BLaER1 (cell line): ENCODE measurements at regions not wholly inside any gene's neighbourhood (a gene's known extent, or its start where the extent isn't known, plus 50 kb on each side); places are given as distances from the start of the nearest gene placed in this dataset.
"Not testable (repeated sequence)": the region's sequence is repeated elsewhere in the genome, so short reads cannot be mapped to it uniquely, and the experiment has no call there.

ENCODE experiments used
- H3K27ac ChIP-seq: shearing (Covaris generic); formaldehyde crosslinking; 2 replicates; pipeline ENCODE4 v1.8.1; 2022
- H3K27me3 ChIP-seq: shearing (Covaris generic); formaldehyde crosslinking; 2 replicates; pipeline ENCODE4 v1.8.1; 2022
- H3K36me3 ChIP-seq: shearing (Covaris generic); formaldehyde crosslinking; 2 replicates; pipeline ENCODE4 v1.8.1; 2022
- H3K4me1 ChIP-seq: shearing (Covaris generic); formaldehyde crosslinking; 2 replicates; pipeline ENCODE4 v1.8.1; 2022
- H3K4me2 ChIP-seq: shearing (Covaris generic); formaldehyde crosslinking; 2 replicates; pipeline ENCODE4 v1.8.1; 2022
- H3K4me3 ChIP-seq: shearing (Covaris generic); formaldehyde crosslinking; 2 replicates; pipeline ENCODE4 v1.8.1; 2022
- H3K9ac ChIP-seq: shearing (Covaris generic); formaldehyde crosslinking; 2 replicates; pipeline ENCODE4 v1.8.1; 2022
- H3K9me3 ChIP-seq: shearing (Covaris generic); formaldehyde crosslinking; 2 replicates; pipeline ENCODE4 v1.8.1; 2022
- H4K20me1 ChIP-seq: shearing (Covaris generic); formaldehyde crosslinking; 2 replicates; pipeline ENCODE4 v1.8.1; 2022
- Cebpa-rat ChIP-seq: shearing (Covaris generic); IDR thresholded peaks from 2 replicates; pipeline ENCODE4 v1.8.1; 2022

DNA sequence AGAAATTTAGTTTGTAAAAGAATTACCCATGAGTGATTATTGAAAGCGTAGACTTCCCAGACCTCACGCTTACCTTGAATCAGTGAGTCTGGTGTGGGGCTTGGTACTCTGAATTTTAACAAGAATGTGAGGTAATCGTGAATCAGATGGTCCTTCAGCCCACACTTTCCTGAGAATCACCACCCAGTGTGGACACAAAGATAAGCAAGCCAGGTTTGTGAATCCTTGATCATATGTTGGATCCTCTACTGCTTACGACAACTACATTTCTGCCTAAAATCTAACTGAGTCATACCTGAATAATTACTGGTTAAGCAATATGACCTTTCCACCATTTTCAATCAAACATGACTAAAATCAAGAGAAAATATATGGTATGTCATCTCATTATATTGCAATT is 589.3 kb downstream of the TFAP2A start:
- no peaks in the 10 kb centered on the region for H3K9me3 ChIP-seq
- H3K9ac ChIP-seq = no peak overlapping the region
- TF ChIP-seq Cebpa-rat = no peak
- no peaks in the 10 kb centered on the region for H3K36me3 ChIP-seq
- no peaks in the 10 kb centered on the region for H4K20me1 ChIP-seq
- H3K4me3 ChIP-seq = no peak overlapping the region
- H3K4me2 ChIP-seq = no peak overlapping the region
- no peaks in the 10 kb centered on the region for H3K27me3 ChIP-seq
- H3K4me1 ChIP-seq = no peaks in the 10 kb centered on the region
- H3K27ac ChIP-seq = no peak overlapping the region

DNA sequence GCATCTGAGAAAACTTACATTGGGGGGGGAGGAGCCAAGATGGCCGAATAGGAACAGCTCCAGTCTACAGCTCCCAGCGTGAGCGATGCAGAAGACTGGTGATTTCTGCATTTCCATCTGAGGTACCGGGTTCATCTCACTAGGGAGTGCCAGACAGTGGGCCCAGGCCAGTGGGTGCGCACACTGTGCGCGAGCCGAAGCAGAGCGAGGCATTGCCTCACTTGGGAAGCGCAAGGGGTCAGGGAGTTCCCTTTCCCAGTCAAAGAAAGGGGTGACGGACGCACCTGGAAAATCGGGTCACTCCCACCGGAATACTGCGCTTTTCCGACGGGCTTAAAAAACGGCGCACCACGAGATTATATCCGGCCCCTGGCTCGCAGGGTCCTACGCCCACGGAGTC is 604.1 kb downstream of the TFAP2A start:
- H3K36me3 ChIP-seq, H3K4me3 ChIP-seq, H3K4me2 ChIP-seq, H3K27ac ChIP-seq, H3K4me1 ChIP-seq, H3K27me3 ChIP-seq, H4K20me1 ChIP-seq, H3K9me3 ChIP-seq, H3K9ac ChIP-seq: not testable (repeated sequence)

DNA sequence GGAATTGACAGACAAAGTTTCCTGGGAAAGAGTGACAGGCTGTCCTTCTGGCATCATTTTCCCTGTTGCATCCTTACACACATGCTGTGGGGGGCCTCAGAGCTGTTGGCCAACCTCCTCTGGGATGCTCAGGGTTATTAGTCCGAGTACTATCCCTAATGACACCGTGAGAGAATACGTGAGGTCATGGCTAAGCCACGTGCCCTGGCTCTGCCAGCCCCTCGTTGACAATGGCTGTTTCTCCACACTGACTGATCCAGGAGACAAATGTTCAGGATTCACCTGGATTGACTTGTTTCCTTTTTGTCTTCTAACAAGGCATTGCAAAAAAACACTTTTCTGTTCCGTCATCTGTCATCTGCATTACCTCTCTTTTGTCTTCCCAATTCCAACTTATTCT is 604.6 kb downstream of the TFAP2A start:
- Histone ChIP-seq H3K27ac (no peak overlapping the region), H3K4me2 (no peak overlapping the region), H3K4me1 (peaks cover 4% of the 10 kb centered on the region; the same call in 1 of the 2 replicates), H3K9ac (no peak overlapping the region), H4K20me1 (no peaks in the 10 kb centered on the region), H3K27me3 (no peaks in the 10 kb centered on the region), H3K36me3 (no peaks in the 10 kb centered on the region), H3K9me3 (no peaks in the 10 kb centered on the region), H3K4me3 (no peak overlapping the region)
- no peak for TF ChIP-seq Cebpa-rat

DNA sequence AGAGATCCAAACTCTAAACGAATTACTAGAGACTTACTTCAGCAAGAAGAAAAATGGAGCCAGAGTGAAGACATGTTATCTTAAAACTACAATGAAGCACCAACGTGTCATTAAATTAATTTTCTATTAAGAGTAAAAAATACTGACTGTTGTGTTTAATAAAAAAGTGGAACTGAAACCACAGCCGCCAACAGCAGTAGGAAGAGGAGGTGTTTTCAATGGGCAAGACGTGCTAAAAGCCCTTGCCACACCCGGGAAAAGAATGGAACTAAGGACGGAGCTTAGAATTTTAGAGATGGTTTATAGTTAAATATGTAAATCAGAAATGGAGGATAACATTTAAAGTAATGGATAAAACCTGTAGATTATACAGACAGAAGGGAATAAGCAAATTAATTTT is 608.7 kb downstream of the TFAP2A start:
- Histone ChIP-seq H3K4me3 (no peak overlapping the region), H3K9ac (no peak overlapping the region), H3K27ac (no peak overlapping the region), H3K4me2 (no peak overlapping the region), H3K9me3 (no peaks in the 10 kb centered on the region), H3K4me1 (peaks cover 4% of the 10 kb centered on the region; the same call in 1 of the 2 replicates), H3K27me3 (no peaks in the 10 kb centered on the region), H4K20me1 (no peaks in the 10 kb centered on the region), H3K36me3 (no peaks in the 10 kb centered on the region)
- no peak for TF ChIP-seq Cebpa-rat

DNA sequence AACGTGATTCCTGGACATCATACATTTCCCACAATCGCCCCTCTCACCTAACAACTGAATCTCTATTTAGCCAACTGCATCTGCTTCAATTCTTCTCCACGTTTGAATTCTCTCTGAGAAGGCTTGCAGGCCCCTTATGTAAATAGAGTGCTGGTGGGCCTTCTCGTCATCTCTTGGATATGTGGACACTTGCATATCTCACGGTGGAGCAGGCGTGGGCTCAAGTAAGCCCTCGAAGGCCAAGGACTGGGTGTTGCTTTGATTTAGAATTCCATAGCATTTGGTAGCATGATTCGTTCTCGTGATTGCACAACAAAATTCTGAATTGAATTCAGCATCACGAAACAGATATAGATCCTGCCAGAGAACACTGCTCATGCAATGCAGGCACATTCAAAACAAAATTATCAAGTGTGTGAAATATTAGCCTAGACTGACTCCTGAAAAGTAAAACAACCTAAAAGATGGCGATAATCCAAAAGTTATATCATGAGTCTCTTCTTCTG is 613.6 kb downstream of the TFAP2A start:
- no peaks in the 10 kb centered on the region for H3K9me3 ChIP-seq
- 0 out of 2 replicates have a peak, but pooled peaks have one; percentile 20 for TF ChIP-seq Cebpa-rat
- H3K9ac ChIP-seq = no peak overlapping the region
- H3K27ac ChIP-seq = no peak overlapping the region
- H3K4me2 ChIP-seq = no peak overlapping the region
- no peaks in the 10 kb centered on the region for H3K27me3 ChIP-seq
- peaks cover 4% of the 10 kb centered on the region; the same call in 1 of the 2 replicates for H3K4me1 ChIP-seq
- H3K36me3 ChIP-seq = no peaks in the 10 kb centered on the region
- no peaks in the 10 kb centered on the region for H4K20me1 ChIP-seq
- no peak overlapping the region for H3K4me3 ChIP-seq

DNA sequence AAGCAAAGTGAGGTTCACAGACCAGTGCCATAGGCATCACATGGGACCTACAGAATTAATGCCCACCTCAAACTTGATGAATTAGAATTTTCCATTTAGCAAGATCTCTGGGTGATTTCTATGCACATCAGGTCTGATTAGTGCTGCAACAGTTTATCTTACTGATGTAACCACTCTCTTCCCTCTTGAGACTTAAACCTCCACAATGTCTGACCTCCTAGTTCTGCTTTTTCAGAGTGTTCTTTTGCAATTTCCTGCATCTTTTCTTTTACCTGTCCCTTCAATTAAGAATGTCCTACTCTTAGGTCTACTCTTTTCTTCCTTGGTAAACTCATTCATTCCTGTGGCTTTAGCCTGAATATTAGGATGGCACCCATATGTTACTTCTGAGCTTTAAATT is 615.3 kb downstream of the TFAP2A start:
- no peak for TF ChIP-seq Cebpa-rat
- Histone ChIP-seq H3K4me1 (no peaks in the 10 kb centered on the region), H3K9me3 (no peaks in the 10 kb centered on the region), H3K27me3 (no peaks in the 10 kb centered on the region), H3K27ac (no peak overlapping the region), H3K9ac (no peak overlapping the region), H3K4me2 (no peak overlapping the region), H3K4me3 (no peak overlapping the region), H4K20me1 (no peaks in the 10 kb centered on the region), H3K36me3 (no peaks in the 10 kb centered on the region)

DNA sequence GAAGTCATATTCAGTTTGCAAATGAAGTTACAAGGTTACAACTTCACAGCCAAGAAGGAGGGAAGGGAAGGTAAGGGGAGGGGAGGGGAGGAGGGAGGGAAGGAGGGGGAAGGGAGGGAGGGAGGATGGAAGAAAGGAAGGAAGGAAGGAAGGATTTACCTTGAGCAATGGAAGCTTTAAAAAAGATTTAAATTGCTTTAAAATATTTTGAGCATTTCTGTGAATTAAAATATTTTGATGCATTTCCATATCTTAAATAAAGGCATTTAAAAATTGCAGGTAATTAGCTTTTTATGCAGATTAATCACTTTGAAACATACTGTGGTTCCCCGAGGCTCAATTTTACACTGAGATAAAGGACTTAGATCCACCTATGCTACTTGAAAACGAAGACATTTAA is 618.0 kb downstream of the TFAP2A start:
- Histone ChIP-seq H3K27me3 (no peaks in the 10 kb centered on the region), H3K27ac (no peak overlapping the region), H4K20me1 (no peaks in the 10 kb centered on the region)

DNA sequence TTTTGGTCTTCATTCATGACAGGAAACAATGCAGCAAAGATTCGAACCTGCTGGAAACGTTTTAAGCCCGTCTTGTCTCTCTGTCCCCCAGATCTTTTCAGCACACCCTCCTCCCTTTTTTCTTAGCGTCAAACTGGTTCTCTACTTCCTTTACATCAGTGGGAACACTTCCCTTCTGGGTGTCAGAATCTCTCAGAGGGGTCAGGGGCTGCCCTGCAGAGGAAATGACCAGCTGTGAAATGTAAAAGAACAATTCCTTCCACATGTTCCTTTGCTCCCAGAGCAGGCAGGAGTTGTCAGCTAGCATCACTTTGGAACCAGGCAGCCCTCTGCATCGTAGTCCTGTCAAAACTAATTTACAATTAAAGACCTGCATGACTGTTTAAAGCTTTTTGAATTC is 619.0 kb downstream of the TFAP2A start:
- Histone ChIP-seq H3K27ac (no peak overlapping the region), H3K36me3 (no peaks in the 10 kb centered on the region), H3K27me3 (no peaks in the 10 kb centered on the region), H4K20me1 (no peaks in the 10 kb centered on the region), H3K4me1 (no peaks in the 10 kb centered on the region), H3K4me3 (no peak overlapping the region), H3K4me2 (no peak overlapping the region), H3K9me3 (no peaks in the 10 kb centered on the region), H3K9ac (no peak overlapping the region)
- TF ChIP-seq Cebpa-rat = no peak

More for the DNA sequence above, 618.0 kb downstream of the TFAP2A start:
- no peak overlapping the region for H3K9ac ChIP-seq
- no peak for TF ChIP-seq Cebpa-rat
- no peaks in the 10 kb centered on the region for H3K4me1 ChIP-seq
- no peak overlapping the region for H3K4me2 ChIP-seq
- H3K4me3 ChIP-seq = no peak overlapping the region
- no peaks in the 10 kb centered on the region for H3K9me3 ChIP-seq
- no peaks in the 10 kb centered on the region for H3K36me3 ChIP-seq

DNA sequence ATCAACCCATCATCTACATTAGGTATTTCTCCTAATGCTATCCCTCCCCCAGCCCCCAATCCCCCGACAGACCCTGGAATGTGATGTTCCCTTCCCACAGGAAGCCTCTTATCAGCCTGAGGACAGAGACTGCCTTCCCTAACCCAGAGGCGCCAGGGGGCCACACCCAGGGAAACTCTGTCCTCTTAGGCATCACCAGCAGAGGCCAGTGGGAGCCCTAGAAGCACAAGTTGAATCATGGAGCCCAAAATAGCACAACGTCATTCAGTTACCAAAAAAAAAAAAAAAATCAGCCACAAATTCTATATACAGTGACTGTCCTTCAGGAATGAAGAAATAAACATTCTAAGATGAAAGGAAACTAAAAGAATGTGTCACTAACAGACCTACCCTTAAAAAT is 625.7 kb downstream of the TFAP2A start:
- Histone ChIP-seq H3K36me3 (no peaks in the 10 kb centered on the region), H4K20me1 (no peaks in the 10 kb centered on the region), H3K9ac (no peak overlapping the region), H3K9me3 (no peaks in the 10 kb centered on the region), H3K4me2 (no peak overlapping the region), H3K27ac (no peak overlapping the region), H3K4me3 (no peak overlapping the region), H3K4me1 (no peaks in the 10 kb centered on the region), H3K27me3 (no peaks in the 10 kb centered on the region)
- no peak for TF ChIP-seq Cebpa-rat

DNA sequence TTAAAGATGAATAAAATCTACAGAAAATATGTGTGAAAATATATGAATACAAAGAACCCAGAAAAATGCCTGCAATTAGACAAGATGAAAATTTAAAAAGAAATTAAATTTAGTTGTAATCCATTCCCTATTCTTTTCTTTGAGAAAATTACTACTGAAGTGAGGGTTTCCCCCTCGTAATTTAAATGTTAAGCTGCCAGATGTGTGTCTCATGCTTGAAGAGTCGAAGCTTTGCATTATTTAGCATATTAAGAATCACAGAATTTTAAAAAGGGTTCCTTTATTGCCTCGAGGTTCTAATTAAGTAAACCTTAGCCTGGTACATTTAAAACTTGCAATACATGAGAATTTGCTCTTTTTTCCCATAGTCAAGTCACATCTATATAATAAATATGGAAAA is 630.1 kb downstream of the TFAP2A start:
- Histone ChIP-seq H3K9me3 (no peaks in the 10 kb centered on the region), H3K9ac (no peak overlapping the region), H3K27ac (no peak overlapping the region), H3K27me3 (no peaks in the 10 kb centered on the region), H3K4me2 (no peak overlapping the region), H3K4me1 (no peaks in the 10 kb centered on the region), H3K4me3 (no peak overlapping the region), H3K36me3 (no peaks in the 10 kb centered on the region), H4K20me1 (no peaks in the 10 kb centered on the region)
- no peak for TF ChIP-seq Cebpa-rat

DNA sequence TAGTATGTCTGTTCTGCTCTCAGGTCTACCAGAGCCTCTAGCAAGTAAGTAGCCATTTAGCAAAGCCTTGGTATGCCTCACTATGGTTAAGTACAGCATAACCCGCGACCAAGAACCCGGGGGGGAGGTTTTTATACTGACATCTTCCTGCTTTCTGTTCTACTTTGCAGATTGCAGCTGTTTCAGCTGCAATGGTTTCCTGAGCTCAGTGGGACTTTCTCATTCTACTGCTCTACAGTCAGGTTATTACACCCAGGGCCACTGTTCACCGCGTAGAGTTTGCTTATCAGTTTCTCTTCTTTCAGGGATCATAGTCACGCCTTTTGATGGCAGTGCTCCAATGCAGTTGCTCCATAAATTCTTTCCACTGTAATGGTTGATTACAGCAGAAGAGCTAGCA is 631.3 kb downstream of the TFAP2A start:
- no peak overlapping the region for H3K4me2 ChIP-seq
- H3K4me3 ChIP-seq = no peak overlapping the region
- no peak overlapping the region for H3K27ac ChIP-seq
- no peaks in the 10 kb centered on the region for H4K20me1 ChIP-seq
- no peaks in the 10 kb centered on the region for H3K9me3 ChIP-seq
- H3K9ac ChIP-seq = no peak overlapping the region
- no peaks in the 10 kb centered on the region for H3K36me3 ChIP-seq
- no peak for TF ChIP-seq Cebpa-rat
- H3K4me1 ChIP-seq = no peaks in the 10 kb centered on the region
- H3K27me3 ChIP-seq = no peaks in the 10 kb centered on the region
